ENCODE measurements at regions not wholly inside any gene's neighbourhood (a gene's known extent, or its start where the extent isn't known, plus 50 kb on each side); places are given as distances from the start of the nearest gene placed in this dataset.

- ChIA-PET SMC1A (ENCODE audit: uncharacterized antibody, unreplicated experiment) (no interaction called here), CTCF (no interaction called here), RAD21 (ENCODE audit: unreplicated experiment) (no interaction called here), POLR2A (no interaction called here)
- Histone ChIP-seq H3K27ac (ENCODE audit: control insufficient read depth, insufficient read depth) (no peak overlapping the region), H4K20me1 (ENCODE audit: control insufficient read depth, insufficient read depth) (no peaks in the 10 kb centered on the region), H3K4me3 (no peak overlapping the region), H3K27me3 (replicated peaks in 1 of 2; ENCODE audit: control insufficient read depth in 2 of 2, insufficient read depth in 2 of 2, low read length in 1 of 2) (no peaks in the 10 kb centered on the region), H3K9me3 (replicated peaks; ENCODE audit: control insufficient read depth, insufficient read depth, low read length) (no peaks in the 10 kb centered on the region; the same call in 2 of the 3 replicates), H3K36me3 (ENCODE audit: control insufficient read depth in 2 of 2, insufficient read depth in 2 of 2, low read length in 1 of 2) (no peaks in the 10 kb centered on the region), H3K4me1 (ENCODE audit: control insufficient read depth, insufficient read depth, low read length) (no peaks in the 10 kb centered on the region), H3K79me2 (ENCODE audit: control insufficient read depth, insufficient read depth, low read length) (no peaks in the 10 kb centered on the region), H3K9ac (ENCODE audit: control insufficient read depth, insufficient read depth, low read length) (no peak overlapping the region), H2AFZ (ENCODE audit: control insufficient read depth, low read depth, low read length) (no peak overlapping the region), H3K4me2 (ENCODE audit: control insufficient read depth, insufficient read depth) (no peak overlapping the region)
- intact Hi-C loops (cut with micrococcal nuclease; ENCODE audit: unreplicated experiment) = no loop called here
- BruUV-seq (replicated peaks) = no TSS peak
- FAIRE-seq (no peak), DNase-seq (ENCODE audit: low read depth, low spot score) (no peak), ATAC-seq (no peak)
- 65% methylated on average over 9 of the region's 9 CpGs for WGBS (ENCODE audit: insufficient coverage, insufficient replicate concordance, low lambda C conversion rate, missing lambda C conversion rate)
- in situ Hi-C loops (cut with MboI) = no loop called here
- no peak for TF ChIP-seq USF2 (IDR thresholded peaks at IDR 0.05; ENCODE audit: borderline replicate concordance, low read depth, low read length)
- TF ChIP-seq CREM (IDR thresholded peaks at IDR 0.05; ENCODE audit: low read depth) = no peak
- no peak for TF ChIP-seq TARDBP (IDR thresholded peaks at IDR 0.05; ENCODE audit: borderline replicate concordance)
- no peak for TF ChIP-seq BMI1 (IDR thresholded peaks at IDR 0.05; ENCODE audit: borderline replicate concordance)
- TF ChIP-seq FOS (IDR thresholded peaks at IDR 0.05; ENCODE audit: borderline replicate concordance, extremely low read depth, insufficient read length) = no peak
- no peak for TF ChIP-seq IKZF1 (conservative IDR thresholded peaks at IDR 0.05)
- TF ChIP-seq, protein P1, sequence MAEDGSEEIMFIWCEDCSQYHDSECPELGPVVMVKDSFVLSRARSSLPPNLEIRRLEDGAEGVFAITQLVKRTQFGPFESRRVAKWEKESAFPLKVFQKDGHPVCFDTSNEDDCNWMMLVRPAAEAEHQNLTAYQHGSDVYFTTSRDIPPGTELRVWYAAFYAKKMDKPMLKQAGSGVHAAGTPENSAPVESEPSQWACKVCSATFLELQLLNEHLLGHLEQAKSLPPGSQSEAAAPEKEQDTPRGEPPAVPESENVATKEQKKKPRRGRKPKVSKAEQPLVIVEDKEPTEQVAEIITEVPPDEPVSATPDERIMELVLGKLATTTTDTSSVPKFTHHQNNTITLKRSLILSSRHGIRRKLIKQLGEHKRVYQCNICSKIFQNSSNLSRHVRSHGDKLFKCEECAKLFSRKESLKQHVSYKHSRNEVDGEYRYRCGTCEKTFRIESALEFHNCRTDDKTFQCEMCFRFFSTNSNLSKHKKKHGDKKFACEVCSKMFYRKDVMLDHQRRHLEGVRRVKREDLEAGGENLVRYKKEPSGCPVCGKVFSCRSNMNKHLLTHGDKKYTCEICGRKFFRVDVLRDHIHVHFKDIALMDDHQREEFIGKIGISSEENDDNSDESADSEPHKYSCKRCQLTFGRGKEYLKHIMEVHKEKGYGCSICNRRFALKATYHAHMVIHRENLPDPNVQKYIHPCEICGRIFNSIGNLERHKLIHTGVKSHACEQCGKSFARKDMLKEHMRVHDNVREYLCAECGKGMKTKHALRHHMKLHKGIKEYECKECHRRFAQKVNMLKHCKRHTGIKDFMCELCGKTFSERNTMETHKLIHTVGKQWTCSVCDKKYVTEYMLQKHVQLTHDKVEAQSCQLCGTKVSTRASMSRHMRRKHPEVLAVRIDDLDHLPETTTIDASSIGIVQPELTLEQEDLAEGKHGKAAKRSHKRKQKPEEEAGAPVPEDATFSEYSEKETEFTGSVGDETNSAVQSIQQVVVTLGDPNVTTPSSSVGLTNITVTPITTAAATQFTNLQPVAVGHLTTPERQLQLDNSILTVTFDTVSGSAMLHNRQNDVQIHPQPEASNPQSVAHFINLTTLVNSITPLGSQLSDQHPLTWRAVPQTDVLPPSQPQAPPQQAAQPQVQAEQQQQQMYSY (CRISPR knock-in tag; IDR thresholded peaks at IDR 0.05) = no peak
- TF ChIP-seq ZBTB11 (CRISPR knock-in tag; IDR thresholded peaks at IDR 0.05) = no peak
- no peak for TF ChIP-seq PAX8 (IDR thresholded peaks at IDR 0.05)
- TF ChIP-seq ZNF384 (IDR thresholded peaks at IDR 0.05; ENCODE audit: borderline replicate concordance, low read depth, low read length) = no peak
- no peak for TF ChIP-seq NFXL1 (IDR thresholded peaks at IDR 0.05; ENCODE audit: borderline replicate concordance)
- TF ChIP-seq, protein P2, sequence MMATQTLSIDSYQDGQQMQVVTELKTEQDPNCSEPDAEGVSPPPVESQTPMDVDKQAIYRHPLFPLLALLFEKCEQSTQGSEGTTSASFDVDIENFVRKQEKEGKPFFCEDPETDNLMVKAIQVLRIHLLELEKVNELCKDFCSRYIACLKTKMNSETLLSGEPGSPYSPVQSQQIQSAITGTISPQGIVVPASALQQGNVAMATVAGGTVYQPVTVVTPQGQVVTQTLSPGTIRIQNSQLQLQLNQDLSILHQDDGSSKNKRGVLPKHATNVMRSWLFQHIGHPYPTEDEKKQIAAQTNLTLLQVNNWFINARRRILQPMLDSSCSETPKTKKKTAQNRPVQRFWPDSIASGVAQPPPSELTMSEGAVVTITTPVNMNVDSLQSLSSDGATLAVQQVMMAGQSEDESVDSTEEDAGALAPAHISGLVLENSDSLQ (IDR thresholded peaks at IDR 0.05) = no peak
- TF ChIP-seq ZNF622 (IDR thresholded peaks at IDR 0.05) = no peak
- no peak for TF ChIP-seq HDGF (IDR thresholded peaks at IDR 0.05)
- no peak for TF ChIP-seq KAT2A (conservative IDR thresholded peaks at IDR 0.05; ENCODE audit: control insufficient read depth, low read depth, low read length)
- no peak for TF ChIP-seq YBX1 (IDR thresholded peaks at IDR 0.05)
Measured at GRCh38 chr13:31057403-31058033, 104.2 kb downstream of the HSPH1 start.

All from GM12878 (cell line).